ENCODE measurements at regions not wholly inside any gene's neighbourhood (a gene's known extent, or its start where the extent isn't known, plus 50 kb on each side); places are given as distances from the start of the nearest gene placed in this dataset.

DNA sequence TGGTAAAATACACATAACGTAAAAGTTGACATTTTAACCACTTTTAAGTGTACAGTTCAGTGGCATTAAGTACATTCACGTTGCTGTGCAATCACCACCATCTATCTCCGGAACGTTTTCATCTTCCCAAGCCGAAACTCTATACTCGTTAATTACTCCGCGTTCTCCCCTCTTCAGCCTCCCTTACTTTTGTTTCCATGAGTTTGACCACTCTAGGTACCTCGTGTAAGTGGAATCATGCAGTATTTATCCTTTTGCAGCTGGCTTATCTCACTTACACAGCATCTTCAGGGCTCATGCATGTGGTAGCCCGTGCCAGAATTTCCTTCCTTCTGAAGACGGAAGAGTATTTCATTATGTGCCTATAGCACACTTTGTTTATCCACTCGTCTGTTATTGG lies 225.2 kb downstream of the SLC4A3 start:
- no peaks in the 10 kb centered on the region for H4K20me1 ChIP-seq (ENCODE audit: control insufficient read depth, insufficient read depth, insufficient read length)
- Mint-ChIP-seq H3K9me3 (no peaks in the 10 kb centered on the region; a peak in 1 of 5 replicates), H3K27ac (no peak overlapping the region)

More for the DNA sequence above, 225.2 kb downstream of the SLC4A3 start:
- no peaks in the 10 kb centered on the region; the same call in 1 of the 2 replicates for H3K27me3 ChIP-seq (ENCODE audit: insufficient read depth, low read length)
- no peak overlapping the region for H2AFZ ChIP-seq (ENCODE audit: low read length)
- H3K23ac ChIP-seq (ENCODE audit: insufficient read length, low read depth, low read length), result no peak overlapping the region
- H3T11ph ChIP-seq (ENCODE audit: low read length), result no peak overlapping the region
- 100% methylated on average over 1 of the region's 12 CpGs for WGBS (ENCODE audit: extremely low coverage, insufficient read length, low lambda C conversion rate)
- no peak overlapping the region for H3K14ac ChIP-seq (ENCODE audit: insufficient read depth, low read length)
- no peak overlapping the region for H3K4me3 Mint-ChIP-seq
- no peak overlapping the region for H2BK15ac ChIP-seq (ENCODE audit: low read depth, low read length)
- H3K4me2 ChIP-seq (ENCODE audit: insufficient read depth, insufficient read length, low read length), result no peak overlapping the region
- no peak overlapping the region for H2BK12ac ChIP-seq (ENCODE audit: insufficient read length, low read depth, low read length)
- H3K27ac ChIP-seq (ENCODE audit: insufficient read length, low read depth, low read length), result no peak overlapping the region
- H4K91ac ChIP-seq (ENCODE audit: insufficient read length, low read depth, low read length), result no peak overlapping the region
- H2BK5ac ChIP-seq (ENCODE audit: insufficient read length, low read length), result no peak overlapping the region
- H3K36me3 Mint-ChIP-seq (ENCODE audit: insufficient read depth in 1 of 3, low read depth in 3 of 3), result no peaks in the 10 kb centered on the region; a peak in 1 of 7 replicates
- peaks cover 17 to 20% of the 10 kb centered on the region in 2 experiments for H3K4me1 Mint-ChIP-seq
- no peak overlapping the region for H3K18ac ChIP-seq (ENCODE audit: insufficient read length, low read depth, low read length)
- TF ChIP-seq, protein P1, sequence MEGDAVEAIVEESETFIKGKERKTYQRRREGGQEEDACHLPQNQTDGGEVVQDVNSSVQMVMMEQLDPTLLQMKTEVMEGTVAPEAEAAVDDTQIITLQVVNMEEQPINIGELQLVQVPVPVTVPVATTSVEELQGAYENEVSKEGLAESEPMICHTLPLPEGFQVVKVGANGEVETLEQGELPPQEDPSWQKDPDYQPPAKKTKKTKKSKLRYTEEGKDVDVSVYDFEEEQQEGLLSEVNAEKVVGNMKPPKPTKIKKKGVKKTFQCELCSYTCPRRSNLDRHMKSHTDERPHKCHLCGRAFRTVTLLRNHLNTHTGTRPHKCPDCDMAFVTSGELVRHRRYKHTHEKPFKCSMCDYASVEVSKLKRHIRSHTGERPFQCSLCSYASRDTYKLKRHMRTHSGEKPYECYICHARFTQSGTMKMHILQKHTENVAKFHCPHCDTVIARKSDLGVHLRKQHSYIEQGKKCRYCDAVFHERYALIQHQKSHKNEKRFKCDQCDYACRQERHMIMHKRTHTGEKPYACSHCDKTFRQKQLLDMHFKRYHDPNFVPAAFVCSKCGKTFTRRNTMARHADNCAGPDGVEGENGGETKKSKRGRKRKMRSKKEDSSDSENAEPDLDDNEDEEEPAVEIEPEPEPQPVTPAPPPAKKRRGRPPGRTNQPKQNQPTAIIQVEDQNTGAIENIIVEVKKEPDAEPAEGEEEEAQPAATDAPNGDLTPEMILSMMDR (conservative IDR thresholded peaks at IDR 0.05), result no peak
- no peaks in the 10 kb centered on the region for H3K9me3 ChIP-seq (ENCODE audit: control insufficient read depth, low read depth, low read length)
- H3K79me2 ChIP-seq (ENCODE audit: insufficient read depth, low read length), result no peaks in the 10 kb centered on the region
- H4K5ac ChIP-seq (ENCODE audit: insufficient read length, low read depth, low read length), result no peak overlapping the region
- H2BK120ac ChIP-seq (ENCODE audit: low read depth, low read length, poor library complexity, severe bottlenecking), result no peak overlapping the region
- H3K4ac ChIP-seq (ENCODE audit: low read depth, low read length), result no peak overlapping the region
- no peak overlapping the region for H3K9ac ChIP-seq (ENCODE audit: extremely low read depth, insufficient read length, low read length)
- H3K4me1 ChIP-seq (ENCODE audit: insufficient read depth, low read length), result no peaks in the 10 kb centered on the region; the same call in 1 of the 2 replicates
- H3K23me2 ChIP-seq (ENCODE audit: insufficient read length, low read depth, low read length, poor library complexity, severe bottlenecking), result no peaks in the 10 kb centered on the region
- H2AK5ac ChIP-seq (ENCODE audit: insufficient read length, low read length), result no peak overlapping the region
- H3K56ac ChIP-seq (ENCODE audit: insufficient read length, low read depth, low read length), result no peak overlapping the region
- H2BK20ac ChIP-seq (ENCODE audit: low read depth, low read length, poor library complexity, severe bottlenecking), result no peak overlapping the region
- H3K79me1 ChIP-seq (ENCODE audit: insufficient read depth, low read depth, low read length, poor library complexity, severe bottlenecking), result no peaks in the 10 kb centered on the region
- H3K27me3 Mint-ChIP-seq (ENCODE audit: low read depth), result peaks cover 47% of the 10 kb centered on the region
- no peak for DNase-seq
- H4K8ac ChIP-seq (replicated peaks; ENCODE audit: insufficient read length, low read depth, low read length), result no peak overlapping the region
